ENCODE measurements at regions not wholly inside any gene's neighbourhood (a gene's known extent, or its start where the extent isn't known, plus 50 kb on each side); places are given as distances from the start of the nearest gene placed in this dataset.

- Histone ChIP-seq H3K4ac (ENCODE audit: low read depth in 1 of 2, low read length in 2 of 2) (no peak overlapping the region), H3K79me1 (replicated peaks; ENCODE audit: low read length, poor library complexity, severe bottlenecking) (no peaks in the 10 kb centered on the region), H3K9ac (ENCODE audit: low read length) (no peak overlapping the region), H2AK5ac (ENCODE audit: low read length, severe bottlenecking) (no peak overlapping the region), H3K9me3 (ENCODE audit: control insufficient read depth, low read length) (no peaks in the 10 kb centered on the region), H3K4me3 (ENCODE audit: insufficient read depth in 1 of 2, low read depth in 1 of 2, low read length in 2 of 2) (no peak overlapping the region), H3K36me3 (ENCODE audit: control insufficient read depth in 1 of 2, insufficient read depth in 2 of 2, low read depth in 1 of 2, low read length in 2 of 2) (no peaks in the 10 kb centered on the region), H2BK120ac (ENCODE audit: low read depth, low read length) (no peak overlapping the region), H3K23ac (ENCODE audit: low read length in 2 of 2) (no peak overlapping the region), H2BK5ac (ENCODE audit: low read depth, low read length, poor library complexity, severe bottlenecking) (no peak overlapping the region), H4K8ac (ENCODE audit: low read length) (no peak overlapping the region), H2AFZ (ENCODE audit: low read depth, low read length) (no peak overlapping the region), H3K4me1 (ENCODE audit: control insufficient read depth, insufficient read depth, low read depth, low read length) (no peaks in the 10 kb centered on the region), H3K18ac (ENCODE audit: low read depth in 1 of 2, low read length in 2 of 2) (no peak overlapping the region), H4K91ac (ENCODE audit: low read length) (no peak overlapping the region), H3K4me2 (ENCODE audit: low read length, poor library complexity, severe bottlenecking) (no peak overlapping the region), H3K27ac (ENCODE audit: low read length, poor library complexity, severe bottlenecking) (peak overlapping the region; percentile 12), H3K14ac (ENCODE audit: low read length in 2 of 2) (no peak overlapping the region), H2BK12ac (ENCODE audit: low read length in 2 of 2) (no peak overlapping the region), H3K27me3 (ENCODE audit: control insufficient read depth in 1 of 2, insufficient read depth in 1 of 2, low read length in 2 of 2) (no peaks in the 10 kb centered on the region), H2BK15ac (ENCODE audit: low read depth, poor library complexity, severe bottlenecking) (no peak overlapping the region)
- no peak for DNase-seq
- 100% methylated on average over 1 of the region's 2 CpGs for WGBS
Measured at GRCh38 chr11:104625246-104625645, 273.0 kb downstream of the CASP12 start.

- Histone ChIP-seq H3K14ac (ENCODE audit: low read length in 2 of 2) (no peak overlapping the region), H3K36me3 (ENCODE audit: control insufficient read depth in 1 of 2, insufficient read depth in 2 of 2, low read depth in 1 of 2, low read length in 2 of 2) (no peaks in the 10 kb centered on the region), H2AFZ (ENCODE audit: low read depth, low read length) (no peak overlapping the region), H3K4me3 (ENCODE audit: insufficient read depth in 1 of 2, low read depth in 1 of 2, low read length in 2 of 2) (no peak overlapping the region), H4K91ac (ENCODE audit: low read length) (no peak overlapping the region), H2BK15ac (ENCODE audit: low read depth, poor library complexity, severe bottlenecking) (no peak overlapping the region), H2AK5ac (ENCODE audit: low read length, severe bottlenecking) (no peak overlapping the region), H4K8ac (ENCODE audit: low read length) (no peak overlapping the region), H3K4me2 (ENCODE audit: low read length, poor library complexity, severe bottlenecking) (no peak overlapping the region), H2BK12ac (ENCODE audit: low read length in 2 of 2) (no peak overlapping the region), H3K4ac (ENCODE audit: low read depth in 1 of 2, low read length in 2 of 2) (no peak overlapping the region), H3K9me3 (ENCODE audit: control insufficient read depth, low read length) (no peaks in the 10 kb centered on the region), H3K18ac (ENCODE audit: low read depth in 1 of 2, low read length in 2 of 2) (no peak overlapping the region), H3K27me3 (ENCODE audit: control insufficient read depth in 1 of 2, insufficient read depth in 1 of 2, low read length in 2 of 2) (no peaks in the 10 kb centered on the region), H3K27ac (ENCODE audit: low read length, poor library complexity, severe bottlenecking) (no peak overlapping the region), H3K4me1 (ENCODE audit: control insufficient read depth, insufficient read depth, low read depth, low read length) (no peaks in the 10 kb centered on the region), H3K79me1 (replicated peaks; ENCODE audit: low read length, poor library complexity, severe bottlenecking) (no peaks in the 10 kb centered on the region), H3K9ac (ENCODE audit: low read length) (no peak overlapping the region), H2BK5ac (ENCODE audit: low read depth, low read length, poor library complexity, severe bottlenecking) (no peak overlapping the region), H2BK120ac (ENCODE audit: low read depth, low read length) (no peak overlapping the region), H3K23ac (ENCODE audit: low read length in 2 of 2) (no peak overlapping the region)
- DNase-seq = no peak
Measured at GRCh38 chr11:104624021-104624420, 274.2 kb downstream of the CASP12 start.

GRCh38 chr11:104623518-104623917, 274.7 kb downstream of the CASP12 start:
- Histone ChIP-seq H2BK120ac (ENCODE audit: low read depth, low read length) (no peak overlapping the region), H3K79me1 (replicated peaks; ENCODE audit: low read length, poor library complexity, severe bottlenecking) (no peaks in the 10 kb centered on the region), H4K8ac (ENCODE audit: low read length) (no peak overlapping the region), H2BK12ac (ENCODE audit: low read length in 2 of 2) (no peak overlapping the region), H3K36me3 (ENCODE audit: control insufficient read depth in 1 of 2, insufficient read depth in 2 of 2, low read depth in 1 of 2, low read length in 2 of 2) (no peaks in the 10 kb centered on the region), H4K91ac (ENCODE audit: low read length) (no peak overlapping the region), H3K23ac (ENCODE audit: low read length in 2 of 2) (no peak overlapping the region), H3K27me3 (ENCODE audit: control insufficient read depth in 1 of 2, insufficient read depth in 1 of 2, low read length in 2 of 2) (no peaks in the 10 kb centered on the region), H3K4me1 (ENCODE audit: control insufficient read depth, insufficient read depth, low read depth, low read length) (no peaks in the 10 kb centered on the region), H3K27ac (ENCODE audit: low read length, poor library complexity, severe bottlenecking) (no peak overlapping the region), H3K4me2 (ENCODE audit: low read length, poor library complexity, severe bottlenecking) (no peak overlapping the region), H3K9me3 (ENCODE audit: control insufficient read depth, low read length) (no peaks in the 10 kb centered on the region), H2BK15ac (ENCODE audit: low read depth, poor library complexity, severe bottlenecking) (no peak overlapping the region), H3K4me3 (ENCODE audit: insufficient read depth in 1 of 2, low read depth in 1 of 2, low read length in 2 of 2) (no peak overlapping the region), H2AFZ (ENCODE audit: low read depth, low read length) (no peak overlapping the region), H2BK5ac (ENCODE audit: low read depth, low read length, poor library complexity, severe bottlenecking) (no peak overlapping the region), H3K9ac (ENCODE audit: low read length) (no peak overlapping the region), H3K4ac (ENCODE audit: low read depth in 1 of 2, low read length in 2 of 2) (no peak overlapping the region), H3K18ac (ENCODE audit: low read depth in 1 of 2, low read length in 2 of 2) (no peak overlapping the region), H3K14ac (ENCODE audit: low read length in 2 of 2) (no peak overlapping the region), H2AK5ac (ENCODE audit: low read length, severe bottlenecking) (no peak overlapping the region)
- no CpG with 5 or more reads among the region's 1 CpG for WGBS
- DNase-seq = peak; percentile 42

GRCh38 chr11:104620991-104621390, 277.3 kb downstream of the CASP12 start:
- Histone ChIP-seq H2AK5ac (ENCODE audit: low read length, severe bottlenecking) (no peak overlapping the region), H2BK120ac (ENCODE audit: low read depth, low read length) (no peak overlapping the region), H3K27me3 (ENCODE audit: control insufficient read depth in 1 of 2, insufficient read depth in 1 of 2, low read length in 2 of 2) (no peaks in the 10 kb centered on the region), H3K9me3 (ENCODE audit: control insufficient read depth, low read length) (no peaks in the 10 kb centered on the region), H3K14ac (ENCODE audit: low read length in 2 of 2) (no peak overlapping the region), H3K27ac (ENCODE audit: low read length, poor library complexity, severe bottlenecking) (no peak overlapping the region), H4K91ac (ENCODE audit: low read length) (no peak overlapping the region), H3K23ac (ENCODE audit: low read length in 2 of 2) (no peak overlapping the region), H3K18ac (ENCODE audit: low read depth in 1 of 2, low read length in 2 of 2) (no peak overlapping the region), H3K4me1 (ENCODE audit: control insufficient read depth, insufficient read depth, low read depth, low read length) (no peaks in the 10 kb centered on the region), H2BK15ac (ENCODE audit: low read depth, poor library complexity, severe bottlenecking) (no peak overlapping the region), H3K36me3 (ENCODE audit: control insufficient read depth in 1 of 2, insufficient read depth in 2 of 2, low read depth in 1 of 2, low read length in 2 of 2) (no peaks in the 10 kb centered on the region), H2BK5ac (ENCODE audit: low read depth, low read length, poor library complexity, severe bottlenecking) (no peak overlapping the region), H3K9ac (ENCODE audit: low read length) (no peak overlapping the region), H2AFZ (ENCODE audit: low read depth, low read length) (no peak overlapping the region), H3K4me3 (ENCODE audit: insufficient read depth in 1 of 2, low read depth in 1 of 2, low read length in 2 of 2) (no peak overlapping the region), H3K4me2 (ENCODE audit: low read length, poor library complexity, severe bottlenecking) (no peak overlapping the region), H3K4ac (ENCODE audit: low read depth in 1 of 2, low read length in 2 of 2) (no peak overlapping the region), H3K79me1 (replicated peaks; ENCODE audit: low read length, poor library complexity, severe bottlenecking) (no peaks in the 10 kb centered on the region), H2BK12ac (ENCODE audit: low read length in 2 of 2) (no peak overlapping the region), H4K8ac (ENCODE audit: low read length) (no peak overlapping the region)
- DNase-seq = no peak
- WGBS = 20% methylated on average over 1 of the region's 1 CpG
